Liver (tissue), 8 donors: ENCODE measurements at regions not wholly inside any gene's neighbourhood (a gene's known extent, or its start where the extent isn't known, plus 50 kb on each side); places are given as distances from the start of the nearest gene placed in this dataset.

Experiments used
- DNase-seq: peaks from one replicate; pipeline ENCODE4 v3.0.0-alpha.2; 2017; ENCODE audit warnings: low spot score
- H3K27ac ChIP-seq, 2 donors: one replicate each; pipeline ENCODE4 v1.7.0; 2013; ENCODE audit warnings: inconsistent platforms in 2 of 2, low read length in 2 of 2, control low read depth in 1 of 2, low read depth in 1 of 2, mild to moderate bottlenecking in 1 of 2
- H3K27me3 ChIP-seq, 4 donors: one replicate each; pipeline versions ENCODE4 v1.6.1 to v1.7.0; 2013; ENCODE audit warnings: low read length in 3 of 4, inconsistent platforms in 1 of 4, mild to moderate bottlenecking in 1 of 4, moderate library complexity in 1 of 4; ENCODE audit not compliant: control insufficient read depth in 4 of 4, insufficient read depth in 4 of 4
- H3K36me3 ChIP-seq, 4 donors: one replicate each; pipeline versions ENCODE4 v1.6.1 to v1.7.0; 2013; ENCODE audit warnings: low read length in 3 of 4, mild to moderate bottlenecking in 3 of 4, low read depth in 1 of 4, moderate library complexity in 1 of 4; ENCODE audit not compliant: control insufficient read depth in 4 of 4, insufficient read depth in 3 of 4
- H3K4me1 ChIP-seq, 4 donors: one replicate each; pipeline versions ENCODE4 v1.6.1 to v1.7.0; 2013; ENCODE audit warnings: low read length in 3 of 4, mild to moderate bottlenecking in 3 of 4, moderate library complexity in 1 of 4; ENCODE audit not compliant: control insufficient read depth in 4 of 4, insufficient read depth in 4 of 4
- H3K4me3 ChIP-seq, 3 donors: one replicate each; pipeline versions ENCODE4 v1.6.1 to v1.7.0; 2013; ENCODE audit warnings: low read length in 3 of 3, control low read depth in 1 of 3, low read depth in 1 of 3, mild to moderate bottlenecking in 1 of 3
- H3K9ac ChIP-seq, 2 donors: one replicate each; pipeline ENCODE4 v1.7.0; 2013; ENCODE audit warnings: low read length in 2 of 2, mild to moderate bottlenecking in 2 of 2, moderate library complexity in 2 of 2, control low read depth in 1 of 2, low read depth in 1 of 2
- H3K9me3 ChIP-seq, 4 donors: one replicate each; pipeline versions ENCODE4 v1.6.1 to v1.7.0; 2013; ENCODE audit warnings: low read length in 3 of 4; ENCODE audit not compliant: control insufficient read depth in 4 of 4
- ATF3 ChIP-seq: IDR thresholded peaks from 2 replicates; pipeline ENCODE4 v1.6.1; 2016; ENCODE audit warnings: antibody characterized with exemption
- CTCF ChIP-seq: fragments of 150-350 bp; IDR thresholded peaks from 2 replicates; pipeline ENCODE4 v1.5.1; 2017; ENCODE audit warnings: improper control_type of control experiment, low read depth, low read length; ENCODE audit not compliant: missing input control
- EGR1 ChIP-seq, 2 donors: IDR thresholded peaks; 2 replicates each; pipeline ENCODE4 v1.6.1; 2016 to 2018; ENCODE audit warnings: antibody characterized with exemption in 2 of 2, low read depth in 2 of 2
- FOXA2 ChIP-seq: IDR thresholded peaks from 2 replicates; pipeline ENCODE4 v1.6.1; 2016; ENCODE audit warnings: antibody characterized with exemption
- GABPA ChIP-seq, 2 donors: IDR thresholded peaks in 1 of 2; conservative IDR thresholded peaks in 1 of 2; 2 replicates each; pipeline ENCODE4 v1.6.1; 2016; ENCODE audit warnings: antibody characterized with exemption in 2 of 2, mild to moderate bottlenecking in 1 of 2, moderate library complexity in 1 of 2
- HNF4A ChIP-seq, 2 donors: conservative IDR thresholded peaks; 2 replicates each; pipeline ENCODE4 v1.6.1; 2016; ENCODE audit warnings: antibody characterized with exemption in 2 of 2, mild to moderate bottlenecking in 2 of 2
- HNF4G ChIP-seq: IDR thresholded peaks from 2 replicates; pipeline ENCODE4 v1.6.1; 2016; ENCODE audit warnings: antibody characterized with exemption
- JUND ChIP-seq, 2 donors: IDR thresholded peaks; 2 replicates each; pipeline ENCODE4 v1.6.1; 2016; ENCODE audit warnings: antibody characterized with exemption in 2 of 2
- MAX ChIP-seq: IDR thresholded peaks from 2 replicates; pipeline ENCODE4 v1.6.1; 2016; ENCODE audit warnings: antibody characterized with exemption
- NR2F2 ChIP-seq: IDR thresholded peaks from 2 replicates; pipeline ENCODE4 v1.6.1; 2016; ENCODE audit warnings: antibody characterized with exemption
- RAD21 ChIP-seq, 2 donors: IDR thresholded peaks; 2 replicates each; pipeline ENCODE4 v1.6.1; 2016; ENCODE audit warnings: antibody characterized with exemption in 2 of 2, mild to moderate bottlenecking in 2 of 2
- REST ChIP-seq: IDR thresholded peaks from 2 replicates; pipeline ENCODE4 v1.6.1; 2016; ENCODE audit warnings: antibody characterized with exemption, mild to moderate bottlenecking
- RXRA ChIP-seq, 2 donors: IDR thresholded peaks; 2 replicates each; pipeline ENCODE4 v1.6.1; 2017 to 2018; ENCODE audit warnings: antibody characterized with exemption in 2 of 2, mild to moderate bottlenecking in 1 of 2
- SP1 ChIP-seq: IDR thresholded peaks from 2 replicates; pipeline ENCODE4 v1.6.1; 2018; ENCODE audit warnings: antibody characterized with exemption, mild to moderate bottlenecking
- TAF1 ChIP-seq: conservative IDR thresholded peaks from 2 replicates; pipeline ENCODE4 v1.6.1; 2016; ENCODE audit warnings: antibody characterized with exemption, mild to moderate bottlenecking
- ZBTB33 ChIP-seq: IDR thresholded peaks from 2 replicates; pipeline ENCODE4 v1.6.1; 2016; ENCODE audit warnings: antibody characterized with exemption
- WGBS: extraction: QIAGEN DNeasy Blood & Tissue Kit; methylation state at CpG from one replicate; pipeline ENCODE4 v1.1.7; 2013; 5-methylcytosine and 5-hydroxymethylcytosine counted together
- donor health status: healthy.
- donor health status: healthy.
- donor health status: healthy.
- donor health status: healthy.
- donor health status: healthy.

- TF ChIP-seq REST = no peak
- no peak for TF ChIP-seq HNF4A (conservative IDR thresholded peaks at IDR 0.05)
- TF ChIP-seq TAF1 = no peak
- no peak for TF ChIP-seq RXRA (IDR thresholded peaks at IDR 0.05)
Measured at GRCh38 chr20:39302312-39302711, 340.2 kb downstream of the DHX35 start (continued).

- TF ChIP-seq HNF4G (no peak), HNF4A (conservative IDR thresholded peaks at IDR 0.05) (no peak)
- no peaks in the 10 kb centered on the region for H3K36me3 ChIP-seq
Measured at GRCh38 chr20:39299783-39300182, 337.6 kb downstream of the DHX35 start.

DNA sequence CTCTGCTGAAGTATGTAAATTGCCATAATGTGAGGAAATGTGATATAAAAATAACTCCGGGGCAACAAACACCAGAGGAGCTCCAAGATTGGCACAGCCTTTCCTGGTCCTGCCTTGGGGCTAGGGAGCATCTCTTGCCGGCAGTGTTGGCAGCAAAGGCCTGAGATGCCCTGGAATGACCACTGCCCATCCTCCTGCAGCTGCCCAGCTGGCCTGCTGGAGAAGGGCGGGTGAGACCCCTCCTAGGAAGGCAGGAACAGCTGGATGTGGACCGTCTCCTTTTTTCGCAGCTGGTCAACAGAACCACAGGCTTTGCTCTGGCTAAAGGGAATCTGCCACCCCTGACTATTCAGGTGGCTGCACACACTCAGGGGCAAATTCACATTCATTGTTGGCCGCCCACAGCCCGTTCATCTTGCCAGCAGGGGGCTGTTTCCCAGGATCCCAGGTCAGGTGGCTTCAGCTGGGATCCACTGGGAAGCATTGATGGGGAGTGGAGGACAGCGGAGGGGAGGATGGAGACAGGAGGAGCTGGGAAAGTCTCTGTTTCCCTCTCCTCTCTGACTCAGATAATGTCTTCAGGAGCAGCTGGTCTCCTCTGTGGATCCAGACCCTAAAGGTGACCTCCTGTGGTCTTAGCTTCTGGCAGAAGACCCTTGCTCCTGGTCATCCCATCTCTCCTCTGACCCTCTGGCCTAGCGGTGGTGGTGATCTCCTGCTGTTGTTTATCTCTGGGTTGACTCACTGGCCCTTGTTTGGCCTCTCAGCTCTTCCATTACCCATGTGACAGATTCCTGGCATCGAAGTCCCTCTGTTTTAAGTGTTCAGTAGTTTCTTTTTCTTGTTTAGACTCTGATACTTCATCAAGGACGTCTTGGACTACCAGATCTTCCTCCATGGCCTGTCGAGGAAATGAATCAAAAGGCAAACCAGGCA, 336.7 kb downstream of the DHX35 start:
- H3K4me3 ChIP-seq = no peak overlapping the region
- no peaks in the 10 kb centered on the region for H3K9me3 ChIP-seq
- H3K4me1 ChIP-seq = no peaks in the 10 kb centered on the region
- no peak for DNase-seq
- H3K9ac ChIP-seq = no peak overlapping the region
- no peak overlapping the region for H3K27ac ChIP-seq
- H3K36me3 ChIP-seq = no peaks in the 10 kb centered on the region
- WGBS = 60% methylated on average over 12 of the region's 12 CpGs
- H3K27me3 ChIP-seq = peaks cover 0 to 3% (median 0%) of the 10 kb centered on the region in 4 donors
- no peak for TF ChIP-seq ATF3

More at GRCh38 chr20:39299783-39300182, 337.6 kb downstream of the DHX35 start:
- no peaks in the 10 kb centered on the region for H3K9me3 ChIP-seq
- H3K27me3 ChIP-seq = peaks cover 0 to 3% (median 0%) of the 10 kb centered on the region in 4 donors
- no peak for DNase-seq
- H3K9ac ChIP-seq = no peak overlapping the region
- 66% methylated on average over 2 of the region's 2 CpGs for WGBS
- no peak overlapping the region for H3K27ac ChIP-seq
- no peaks in the 10 kb centered on the region for H3K4me1 ChIP-seq
- H3K4me3 ChIP-seq = no peak overlapping the region

DNA sequence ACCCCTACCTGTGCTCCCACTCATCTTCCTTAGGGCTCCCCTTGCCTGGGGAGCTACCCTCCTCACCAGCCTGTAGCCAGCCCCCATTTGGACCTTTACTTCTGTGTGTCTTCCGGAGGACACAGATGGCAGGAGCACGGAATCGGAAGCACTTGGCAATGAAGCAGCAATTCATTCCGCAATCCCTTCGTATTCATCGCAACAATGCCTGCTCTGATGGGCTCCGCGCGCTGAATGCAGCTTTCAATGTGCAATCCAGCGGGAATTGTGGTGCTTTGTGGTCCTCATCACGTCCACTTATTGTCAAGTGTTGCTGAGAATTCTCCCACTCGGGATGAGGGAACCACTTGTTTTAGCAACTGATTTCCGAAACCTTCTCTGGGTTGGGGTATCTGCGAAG, 336.0 kb downstream of the DHX35 start:
- no peak for TF ChIP-seq GABPA (IDR thresholded peaks at IDR 0.05 in 1 of 2, conservative IDR thresholded peaks at IDR 0.05 in 1 of 2)
- no peak for TF ChIP-seq CTCF
- TF ChIP-seq TAF1 = no peak
- TF ChIP-seq HNF4A (conservative IDR thresholded peaks at IDR 0.05) = no peak
- no peak for TF ChIP-seq NR2F2
- no peak for TF ChIP-seq ATF3
- TF ChIP-seq HNF4G = no peak
- TF ChIP-seq EGR1 (IDR thresholded peaks at IDR 0.05; ENCODE audit: low read depth in 2 of 2) = no peak
- TF ChIP-seq SP1 = no peak
- TF ChIP-seq ZBTB33 = no peak
- TF ChIP-seq RAD21 (IDR thresholded peaks at IDR 0.05) = no peak
- no peak for TF ChIP-seq MAX
- no peak for TF ChIP-seq FOXA2
- no peak for TF ChIP-seq JUND (IDR thresholded peaks at IDR 0.05)
- H3K36me3 ChIP-seq = no peaks in the 10 kb centered on the region
- H3K27me3 ChIP-seq = peaks cover 0 to 3% (median 0%) of the 10 kb centered on the region in 4 donors
- H3K4me1 ChIP-seq = no peaks in the 10 kb centered on the region
- 81% methylated on average over 14 of the region's 14 CpGs for WGBS
- no peak overlapping the region for H3K4me3 ChIP-seq
- DNase-seq = no peak
- H3K9me3 ChIP-seq = no peaks in the 10 kb centered on the region
- H3K27ac ChIP-seq = no peak overlapping the region
- H3K9ac ChIP-seq = no peak overlapping the region
